ENCODE measurements at regions not wholly inside any gene's neighbourhood (a gene's known extent, or its start where the extent isn't known, plus 50 kb on each side); places are given as distances from the start of the nearest gene placed in this dataset.

DNA sequence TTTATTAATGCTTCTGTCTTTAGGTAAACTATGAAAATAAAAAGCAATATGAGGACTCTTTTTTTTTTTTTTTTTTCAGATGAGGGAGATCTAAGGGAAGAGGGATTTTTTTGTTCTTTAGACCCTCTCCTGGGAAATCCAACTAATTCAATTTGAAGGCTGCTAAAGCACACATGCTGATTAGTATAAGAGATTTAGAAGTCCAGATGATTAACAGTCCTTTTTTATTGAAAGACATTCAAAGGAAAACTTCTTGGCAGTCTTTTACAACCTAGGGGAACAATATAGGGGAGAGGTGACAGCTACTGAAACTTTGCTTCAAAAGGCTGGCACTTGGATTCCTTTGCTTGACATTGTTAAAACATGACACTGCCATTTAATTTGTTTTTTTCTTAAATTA is 602.5 kb downstream of the RAPGEF2 start:
- TF ChIP-seq, protein P1, sequence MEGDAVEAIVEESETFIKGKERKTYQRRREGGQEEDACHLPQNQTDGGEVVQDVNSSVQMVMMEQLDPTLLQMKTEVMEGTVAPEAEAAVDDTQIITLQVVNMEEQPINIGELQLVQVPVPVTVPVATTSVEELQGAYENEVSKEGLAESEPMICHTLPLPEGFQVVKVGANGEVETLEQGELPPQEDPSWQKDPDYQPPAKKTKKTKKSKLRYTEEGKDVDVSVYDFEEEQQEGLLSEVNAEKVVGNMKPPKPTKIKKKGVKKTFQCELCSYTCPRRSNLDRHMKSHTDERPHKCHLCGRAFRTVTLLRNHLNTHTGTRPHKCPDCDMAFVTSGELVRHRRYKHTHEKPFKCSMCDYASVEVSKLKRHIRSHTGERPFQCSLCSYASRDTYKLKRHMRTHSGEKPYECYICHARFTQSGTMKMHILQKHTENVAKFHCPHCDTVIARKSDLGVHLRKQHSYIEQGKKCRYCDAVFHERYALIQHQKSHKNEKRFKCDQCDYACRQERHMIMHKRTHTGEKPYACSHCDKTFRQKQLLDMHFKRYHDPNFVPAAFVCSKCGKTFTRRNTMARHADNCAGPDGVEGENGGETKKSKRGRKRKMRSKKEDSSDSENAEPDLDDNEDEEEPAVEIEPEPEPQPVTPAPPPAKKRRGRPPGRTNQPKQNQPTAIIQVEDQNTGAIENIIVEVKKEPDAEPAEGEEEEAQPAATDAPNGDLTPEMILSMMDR (IDR thresholded peaks at IDR 0.05), result no peak

DNA sequence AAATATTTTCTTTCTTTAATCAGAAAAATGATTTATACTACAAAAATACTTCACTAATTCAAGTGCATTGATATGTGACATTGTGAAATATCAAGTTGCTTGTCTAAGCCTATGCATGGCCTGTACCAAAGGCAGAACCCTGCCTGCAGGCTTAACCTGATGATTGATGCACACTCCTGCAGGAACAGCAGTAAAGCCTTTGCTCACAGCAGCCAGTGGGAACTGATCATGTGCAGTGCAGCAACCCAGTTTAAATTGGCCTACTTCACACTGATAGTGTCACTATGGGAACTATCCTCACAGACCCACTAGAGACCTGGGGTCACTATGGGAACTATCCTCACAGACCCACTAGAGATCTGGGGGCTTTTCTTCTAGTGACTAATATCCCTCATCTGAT is 603.8 kb downstream of the RAPGEF2 start:
- TF ChIP-seq, protein P1 (IDR thresholded peaks at IDR 0.05), result no peak

DNA sequence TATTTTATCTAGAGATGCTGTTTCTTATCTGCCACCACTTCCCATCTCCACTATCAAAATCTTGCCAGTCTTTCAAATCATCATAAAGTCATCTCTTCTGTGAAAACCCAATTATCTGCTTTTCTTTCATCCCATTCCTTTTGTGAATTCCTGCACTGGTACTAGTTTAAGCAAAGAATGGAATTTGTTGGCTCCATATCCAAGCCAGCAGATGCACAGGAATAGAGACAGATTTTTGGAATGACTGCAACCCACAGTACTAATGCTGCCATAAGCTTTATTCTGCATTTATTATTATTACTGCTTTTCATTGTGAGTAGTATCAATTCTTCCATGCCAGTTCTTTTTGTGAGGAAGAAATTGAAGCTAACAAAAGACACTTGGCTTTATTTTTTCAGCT is 616.7 kb downstream of the RAPGEF2 start:
- TF ChIP-seq, protein P1 (IDR thresholded peaks at IDR 0.05), result no peak

DNA sequence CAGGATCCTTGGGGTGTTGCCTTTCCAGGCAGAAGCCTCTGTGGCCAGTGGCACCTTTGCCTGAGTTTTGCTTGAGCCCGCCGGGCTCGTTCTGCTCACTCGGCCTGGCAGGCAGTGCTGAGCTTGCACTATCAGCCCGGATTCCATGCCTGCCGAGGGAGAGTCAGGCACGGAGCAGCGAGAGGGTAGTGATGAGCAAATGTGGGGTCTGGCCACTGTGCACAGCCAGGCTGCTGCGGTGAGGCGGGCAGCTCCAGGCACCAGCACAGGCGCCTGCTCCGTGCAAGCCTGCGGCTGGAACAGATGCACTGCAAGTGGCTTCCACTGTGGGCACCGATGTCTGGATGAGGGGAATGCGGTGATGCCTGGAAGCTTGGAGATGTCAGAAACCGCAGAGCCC is 619.2 kb downstream of the RAPGEF2 start:
- TF ChIP-seq, protein P1 (IDR thresholded peaks at IDR 0.05), result no peak

DNA sequence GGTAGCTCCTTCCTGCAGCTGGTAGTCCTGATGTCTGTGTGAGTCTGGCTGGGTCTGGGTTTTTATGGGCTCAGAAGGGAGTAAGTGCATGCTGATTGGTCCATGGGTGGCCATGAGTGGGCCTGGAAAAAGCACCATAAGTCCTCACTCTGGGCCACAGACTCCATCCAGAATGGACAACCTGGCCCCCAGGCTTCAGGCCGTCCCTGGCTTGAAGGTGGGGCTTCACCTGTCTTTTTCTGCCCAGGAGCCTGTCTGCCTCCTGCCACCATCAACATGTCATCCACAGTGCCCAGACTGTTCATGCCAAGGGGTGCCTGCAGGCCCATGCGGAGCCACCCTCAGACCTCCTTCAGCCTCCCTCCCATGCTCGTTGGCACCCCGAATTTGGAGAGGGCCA is 620.0 kb downstream of the RAPGEF2 start:
- TF ChIP-seq, protein P1 (IDR thresholded peaks at IDR 0.05), result no peak

DNA sequence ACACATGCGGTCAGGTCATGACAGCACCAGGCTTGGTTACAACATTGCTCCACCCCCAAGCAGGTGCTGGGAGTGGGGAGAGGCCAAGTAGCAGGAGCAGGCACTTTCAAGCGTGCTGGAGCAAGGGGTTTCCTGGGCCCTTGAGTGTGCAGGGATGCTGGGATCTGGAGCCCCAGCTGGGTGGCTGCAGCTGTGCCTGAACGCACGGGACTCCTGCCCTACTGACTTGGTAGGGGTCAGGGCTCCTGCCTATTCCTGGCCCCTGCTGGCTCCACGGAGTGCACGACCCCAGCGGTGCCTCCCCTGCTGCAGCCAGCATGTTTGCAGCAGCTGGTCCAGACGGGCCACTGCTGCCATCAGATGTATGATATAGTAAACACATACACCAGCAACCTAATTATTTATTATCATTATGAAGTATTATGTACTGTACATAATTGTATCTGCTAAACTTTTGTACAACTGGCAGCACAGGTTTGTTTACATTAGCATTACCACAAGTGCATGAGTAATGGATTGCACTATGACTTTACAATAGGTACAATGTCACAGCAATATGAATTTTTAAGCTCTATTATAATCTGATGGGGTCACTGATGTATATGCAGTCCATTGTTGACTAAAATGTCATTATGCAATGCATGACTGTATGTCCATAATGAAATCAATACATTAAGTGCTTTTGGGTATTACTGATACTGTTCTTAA is 620.6 kb downstream of the RAPGEF2 start:
- TF ChIP-seq, protein P1 (IDR thresholded peaks at IDR 0.05), result no peak

DNA sequence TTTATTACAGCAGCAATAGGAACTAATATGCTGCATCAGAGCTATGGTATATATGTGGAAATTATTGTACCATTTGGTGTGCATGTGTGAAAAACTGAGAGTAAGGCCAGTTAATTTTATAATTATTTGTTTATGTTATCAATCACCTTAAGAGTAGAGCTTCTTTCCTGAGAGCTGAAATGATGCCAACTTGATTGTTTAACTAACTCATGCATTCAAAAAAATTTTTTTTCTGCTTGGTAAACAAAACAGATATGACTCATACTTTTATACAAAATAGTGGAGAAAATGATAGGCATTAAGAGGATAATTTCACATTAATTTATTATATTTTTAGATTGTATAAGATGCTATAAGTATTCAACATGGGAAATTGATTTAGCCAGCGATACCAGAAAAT is 622.7 kb downstream of the RAPGEF2 start:
- TF ChIP-seq, protein P1 (IDR thresholded peaks at IDR 0.05), result no peak
